CD4-positive, alpha-beta T cell treated with Interleukin-15 for 1 hour (primary cell): ENCODE measurements at regions not wholly inside any gene's neighbourhood (a gene's known extent, or its start where the extent isn't known, plus 50 kb on each side); places are given as distances from the start of the nearest gene placed in this dataset.
"Not testable (repeated sequence)": the region's sequence is repeated elsewhere in the genome, so short reads cannot be mapped to it uniquely, and the experiment has no call there.

Experiments used
- DNase-seq: peaks from one replicate; pipeline ENCODE4 v3.0.0-alpha.2; 2020

DNA sequence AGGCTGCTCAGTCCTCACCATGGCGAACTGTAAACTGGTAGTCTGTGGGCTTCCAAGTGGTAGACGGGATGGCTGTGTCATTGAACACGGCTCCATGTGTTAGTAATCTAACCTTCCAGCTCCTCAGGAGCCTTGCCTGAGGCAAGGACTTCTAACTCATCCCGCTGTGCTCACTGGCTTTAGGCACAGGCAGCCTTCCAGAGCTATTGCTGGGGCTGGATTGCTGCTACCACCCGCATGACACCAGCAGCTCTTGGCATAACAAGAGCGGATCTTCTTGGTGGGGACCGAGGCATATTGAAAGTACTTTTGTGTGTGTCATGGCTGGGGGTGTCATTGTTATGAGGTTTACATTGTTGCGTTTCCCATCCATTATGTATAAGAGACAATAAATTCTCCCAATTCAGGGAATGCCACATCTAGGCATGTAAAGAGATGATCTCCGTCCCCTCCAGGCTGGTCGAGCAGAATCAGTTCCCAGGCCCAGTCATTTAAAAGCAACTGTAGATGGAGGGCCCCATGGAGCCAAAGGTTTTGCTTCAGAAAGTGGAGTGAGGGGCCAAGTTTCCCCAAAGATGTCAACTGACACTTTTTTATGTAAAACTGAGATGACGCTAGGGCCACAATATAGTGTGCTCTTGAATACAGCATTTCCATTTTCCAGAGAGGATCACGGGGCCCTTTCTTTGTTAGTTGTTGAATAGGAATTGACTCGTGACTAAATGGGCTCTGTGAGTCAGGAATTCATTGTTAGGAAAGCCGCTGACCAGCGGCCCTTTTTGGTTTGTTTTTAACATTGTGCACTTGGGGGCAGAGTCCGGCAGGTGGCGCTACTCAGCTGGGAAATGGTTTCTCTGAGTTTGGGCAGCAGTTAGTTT is 759.5 kb downstream of the TAF11L14 start:
- DNase-seq: no peak

DNA sequence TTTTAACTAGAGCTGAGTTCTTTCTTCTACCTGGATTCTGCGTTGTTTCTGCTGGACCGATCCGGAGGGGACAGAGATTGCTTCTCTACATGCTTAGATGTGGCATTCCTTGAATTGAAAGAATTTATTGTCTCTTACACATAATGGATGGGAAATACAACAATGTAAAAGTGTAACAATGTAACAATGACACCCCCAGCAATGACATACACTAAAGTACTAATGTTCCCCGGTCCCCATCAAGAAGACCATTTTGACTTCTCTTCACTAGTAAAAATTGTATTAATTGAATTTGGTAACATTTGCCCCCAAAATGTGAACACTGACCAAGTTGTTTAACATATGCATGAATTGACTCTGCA is 760.2 kb downstream of the TAF11L14 start:
- no peak for DNase-seq

- no peak for DNase-seq
Measured at GRCh38 chr5:18395126-18396110, 761.2 kb downstream of the TAF11L14 start.

- DNase-seq: no peak
Measured at GRCh38 chr5:18397371-18397770, 763.1 kb downstream of the TAF11L14 start.

DNA sequence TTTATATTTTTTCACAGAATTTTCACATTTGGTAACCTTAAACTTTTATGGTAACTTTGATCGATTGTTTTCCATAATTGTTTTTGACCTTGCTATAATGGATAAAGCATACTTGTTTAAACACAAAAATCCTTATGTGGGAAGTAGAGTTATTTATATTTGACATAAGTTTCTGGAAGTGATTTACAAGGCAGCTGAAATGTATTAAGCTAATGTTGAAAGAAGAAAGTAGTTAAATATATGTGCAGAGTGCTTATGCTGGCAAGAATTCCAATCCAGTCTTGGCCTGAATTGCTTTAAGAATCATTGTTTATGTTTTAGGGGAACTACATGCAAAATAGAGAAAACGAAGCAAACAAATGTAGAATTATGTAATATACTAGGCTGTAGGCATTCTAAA is 763.6 kb downstream of the TAF11L14 start:
- no peak for DNase-seq

- not testable (repeated sequence) for DNase-seq
Measured at GRCh38 chr5:18399461-18400327, 765.4 kb downstream of the TAF11L14 start.

GRCh38 chr5:18403141-18403540 is 768.9 kb downstream of the TAF11L14 start:
- no peak for DNase-seq

DNA sequence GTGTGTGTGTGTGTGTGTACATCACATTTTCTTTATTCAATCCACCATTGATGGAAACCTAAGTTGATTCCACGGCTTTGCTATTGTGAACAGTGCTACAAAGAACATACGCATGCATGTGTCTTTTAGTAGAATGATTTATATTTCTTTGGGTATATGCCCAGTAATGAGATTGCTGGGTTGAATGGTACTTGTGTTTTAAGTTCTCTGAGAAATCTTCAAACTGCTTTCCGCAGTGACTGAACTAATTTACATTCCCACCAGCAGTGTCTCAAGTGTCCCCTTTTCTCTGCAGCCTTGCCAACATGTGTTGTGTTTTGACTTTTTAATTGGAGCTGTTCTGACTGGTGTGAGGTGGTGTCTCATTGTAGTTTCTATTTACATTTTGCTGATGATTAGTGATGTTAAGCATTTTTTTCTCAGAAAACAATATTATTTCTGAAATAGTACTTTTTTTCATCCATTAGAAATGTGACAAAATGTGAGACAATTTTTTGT is 769.7 kb downstream of the TAF11L14 start:
- no peak for DNase-seq

GRCh38 chr5:18420711-18421110 is 786.5 kb downstream of the TAF11L14 start:
- DNase-seq: no peak

GRCh38 chr5:18433336-18433735 is 799.1 kb downstream of the TAF11L14 start:
- DNase-seq: no peak

DNA sequence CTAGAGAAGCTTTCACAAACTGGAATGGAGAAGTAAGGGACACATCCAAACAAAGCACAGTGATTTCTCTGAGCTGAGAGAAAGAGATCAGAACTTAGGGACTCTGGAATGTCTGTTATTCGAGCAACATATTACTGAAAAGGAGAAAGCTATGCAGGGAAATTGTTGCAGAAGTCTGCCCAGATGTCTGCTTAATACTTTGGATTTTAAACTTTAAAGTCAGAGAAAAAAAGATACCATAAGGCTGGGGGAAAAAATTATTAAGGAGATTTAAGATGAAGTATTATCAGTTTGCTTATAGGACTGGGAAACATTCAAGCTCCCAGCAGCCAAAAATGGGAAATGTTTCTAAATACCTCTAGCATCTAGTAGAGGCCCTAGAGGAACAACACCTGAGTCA is 803.9 kb downstream of the TAF11L14 start:
- no peak for DNase-seq

- no peak for DNase-seq
Measured at GRCh38 chr5:18455521-18455920, 821.3 kb downstream of the TAF11L14 start.

- DNase-seq: no peak
Measured at GRCh38 chr5:18457255-18457654, 823.0 kb downstream of the TAF11L14 start.

DNA sequence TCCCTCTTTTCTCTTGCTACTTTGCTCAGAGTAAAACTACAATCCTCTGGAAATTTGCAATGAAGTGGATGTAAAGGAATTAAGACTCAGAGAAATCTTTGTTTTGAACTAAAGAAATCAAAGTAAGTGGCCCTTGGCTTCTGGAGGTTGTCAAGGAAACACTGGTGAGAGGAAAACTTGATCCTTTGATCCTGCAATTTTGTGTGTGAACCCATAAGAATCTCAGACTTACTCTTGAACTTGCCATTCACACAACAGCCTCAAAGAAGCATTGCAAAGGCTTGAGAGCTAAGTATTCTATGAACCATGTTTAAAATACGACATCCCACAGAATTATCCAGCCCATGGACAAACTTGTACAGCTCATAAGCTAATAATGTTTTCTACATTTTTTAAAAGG is 827.5 kb downstream of the TAF11L14 start:
- DNase-seq: no peak

- no peak for DNase-seq
Measured at GRCh38 chr5:18465833-18466681, 831.8 kb downstream of the TAF11L14 start.

DNA sequence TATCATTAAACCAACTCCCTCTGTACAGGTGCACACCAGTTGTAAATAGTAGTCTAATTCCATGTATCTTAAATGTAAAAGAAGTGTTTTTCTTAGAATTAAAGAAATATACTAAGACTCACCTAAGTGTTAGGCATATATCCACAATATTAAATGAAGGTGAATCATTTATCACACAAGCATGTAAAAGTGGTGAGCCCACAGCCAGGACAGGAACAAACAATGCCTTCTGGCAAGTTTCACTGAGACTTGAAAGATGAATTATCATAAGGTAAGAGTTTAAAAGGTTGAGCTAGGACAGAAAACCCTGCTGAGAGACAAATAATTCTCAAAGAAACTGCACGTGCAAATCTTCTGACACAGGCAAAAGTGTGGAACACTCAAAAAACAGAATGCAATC is 832.5 kb downstream of the TAF11L14 start:
- no peak for DNase-seq

- not testable (repeated sequence) for DNase-seq
Measured at GRCh38 chr5:18471791-18472190, 837.5 kb downstream of the TAF11L14 start.

GRCh38 chr5:18483451-18483850 is 849.2 kb downstream of the TAF11L14 start:
- no peak for DNase-seq

DNA sequence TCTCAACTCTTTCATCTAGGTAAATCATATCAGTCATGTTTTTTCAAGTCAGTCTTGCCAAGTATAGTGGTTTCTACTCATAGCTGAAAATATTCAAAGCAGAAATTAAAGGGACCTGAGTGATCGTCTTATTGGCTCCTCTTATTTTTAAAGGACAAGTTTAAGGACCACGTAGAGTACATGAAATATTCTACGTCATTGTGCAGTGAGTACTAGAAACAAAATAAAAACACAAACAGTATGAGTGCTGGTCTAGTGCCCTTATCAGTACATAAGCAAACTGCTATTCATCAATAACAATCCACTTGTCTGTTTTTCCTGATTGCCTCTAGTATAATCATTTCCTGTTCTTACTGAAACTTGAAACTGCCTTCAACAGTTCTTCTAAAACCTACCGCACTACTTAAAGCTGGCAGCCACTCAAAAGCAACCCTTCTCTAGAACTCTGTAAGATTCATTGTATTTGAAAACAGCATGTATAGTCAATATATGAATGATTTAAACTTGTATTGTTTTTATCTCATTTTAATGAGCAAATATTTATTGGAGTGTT is 853.7 kb downstream of the TAF11L14 start:
- DNase-seq: no peak

- DNase-seq: no peak
Measured at GRCh38 chr5:18489703-18490102, 855.4 kb downstream of the TAF11L14 start.

DNA sequence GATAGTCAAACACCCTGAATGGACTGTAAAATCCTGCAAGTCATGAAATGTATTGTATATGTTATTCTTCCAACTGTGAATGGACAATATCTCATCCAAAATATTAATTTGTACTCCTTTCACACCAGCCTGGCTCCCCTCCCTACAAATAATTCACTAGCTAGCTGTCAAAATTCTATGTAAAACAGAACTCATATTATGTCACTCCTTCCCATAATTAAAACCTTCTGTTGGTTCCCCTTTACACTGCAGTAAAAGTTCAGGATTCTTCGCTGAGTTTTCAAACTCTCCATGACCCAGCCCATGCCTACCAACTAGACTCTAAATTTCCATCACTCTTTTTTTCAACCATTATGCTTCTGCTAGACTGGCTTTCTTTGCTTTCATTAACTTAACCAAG is 857.1 kb downstream of the TAF11L14 start:
- DNase-seq: no peak
